Epithelial cell of proximal tubule (primary cell): ENCODE measurements at regions not wholly inside any gene's neighbourhood (a gene's known extent, or its start where the extent isn't known, plus 50 kb on each side); places are given as distances from the start of the nearest gene placed in this dataset.

ENCODE experiments used
- DNase-seq: peaks from one replicate; pipeline ENCODE4 v3.0.0-alpha.2; 2011; ENCODE audit warnings: low read depth
- H3K4me3 ChIP-seq: 2 replicates; pipeline ENCODE4 v1.5.1; 2011; ENCODE audit warnings: low read depth, mild to moderate bottlenecking, low read length
- CTCF ChIP-seq: conservative IDR thresholded peaks from 2 replicates; pipeline ENCODE4 v1.5.1; 2012; ENCODE audit warnings: low read depth, mild to moderate bottlenecking, low read length

DNA sequence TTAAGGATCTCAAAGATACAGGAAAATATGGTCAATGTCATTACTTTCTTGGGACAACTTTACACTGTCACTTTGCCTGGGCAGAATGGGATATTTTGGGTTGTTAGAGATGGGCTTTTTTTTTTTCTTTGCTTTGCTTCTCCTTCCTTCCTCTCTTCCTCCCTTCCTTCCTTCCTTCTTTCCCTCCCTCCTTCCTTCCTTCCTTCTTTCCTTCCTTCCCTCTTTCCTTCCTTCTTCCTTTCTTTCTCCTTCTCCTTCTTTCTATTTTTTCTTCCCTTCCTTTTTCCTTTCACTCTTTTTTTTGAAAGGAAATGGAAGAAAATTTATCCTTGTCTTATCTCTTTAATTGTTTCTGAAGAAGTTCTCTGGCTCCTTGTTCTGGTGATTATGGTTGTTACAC, 180.0 kb upstream of the CCDC68 start:
- DNase-seq = no peak
- H3K4me3 ChIP-seq = no peak overlapping the region
- no peak for TF ChIP-seq CTCF

- no peak for TF ChIP-seq CTCF
- no peak for DNase-seq
- no peak overlapping the region for H3K4me3 ChIP-seq
These were observed 179.1 kb upstream of the CCDC68 start for GRCh38 chr18:55138401-55138800.

DNA sequence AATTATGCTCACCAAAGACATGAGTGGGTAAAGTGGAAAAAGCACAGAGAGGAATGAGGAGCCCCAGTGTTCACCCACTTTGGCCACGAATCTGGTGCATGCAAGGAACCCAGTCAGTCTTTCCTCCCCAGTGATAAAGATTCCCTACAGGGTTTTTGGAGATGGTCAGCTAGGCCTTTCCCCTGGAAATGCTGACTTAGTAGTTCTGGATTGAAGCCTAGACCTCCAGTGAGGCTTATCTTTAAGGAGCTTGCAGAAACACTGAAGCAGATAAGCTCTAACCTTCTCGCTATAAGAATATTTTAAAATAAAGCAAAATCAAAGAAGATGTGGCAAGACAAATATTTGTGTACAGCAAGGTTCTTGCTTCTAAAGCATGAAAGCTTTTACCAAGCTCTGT, 178.3 kb upstream of the CCDC68 start:
- no peak for DNase-seq
- H3K4me3 ChIP-seq = no peak overlapping the region
- no peak for TF ChIP-seq CTCF

DNA sequence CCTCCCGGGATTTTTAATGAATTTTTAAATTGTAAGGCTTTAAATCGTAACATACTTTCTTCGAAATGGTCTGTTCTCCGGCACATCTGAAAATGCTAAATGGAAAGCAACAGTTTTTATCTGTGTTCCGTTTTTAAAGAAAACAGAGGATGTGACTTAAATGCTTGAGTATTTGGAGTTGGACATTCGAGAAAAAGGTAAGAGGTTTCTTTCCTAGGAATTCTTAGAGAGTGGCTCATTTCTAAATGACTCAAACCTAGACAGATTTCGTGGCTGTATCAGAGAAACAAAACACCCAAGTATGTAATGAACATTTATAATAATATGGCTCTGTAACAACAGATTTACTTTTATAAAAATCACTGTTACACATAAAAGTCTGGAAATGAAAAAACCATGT, 177.6 kb upstream of the CCDC68 start:
- no peak overlapping the region for H3K4me3 ChIP-seq
- no peak for DNase-seq
- TF ChIP-seq CTCF = no peak

- no peak for TF ChIP-seq CTCF
- no peak for DNase-seq
- H3K4me3 ChIP-seq = no peak overlapping the region
These were observed 177.0 kb upstream of the CCDC68 start for GRCh38 chr18:55136258-55136657.

DNA sequence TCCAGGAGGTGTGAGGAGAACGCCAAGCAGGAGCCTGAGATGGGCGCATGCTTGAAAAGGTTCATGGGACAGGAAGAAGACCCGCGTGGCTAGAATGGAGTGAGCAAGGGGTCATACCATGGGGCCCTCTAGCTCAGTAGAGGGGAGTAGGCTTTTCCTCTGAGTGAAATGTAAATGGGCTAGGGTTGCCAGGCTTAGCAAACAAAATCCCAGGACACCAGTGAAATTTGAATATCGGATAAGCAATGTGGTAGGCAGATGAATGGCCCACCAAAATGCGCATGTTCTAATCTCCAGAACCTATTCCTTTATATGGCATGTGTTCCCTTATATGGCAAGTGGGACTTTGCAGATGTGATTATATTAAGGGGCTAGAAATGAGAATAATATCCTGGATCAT, 174.1 kb upstream of the CCDC68 start:
- no peak for TF ChIP-seq CTCF
- no peak for DNase-seq
- no peak overlapping the region for H3K4me3 ChIP-seq

DNA sequence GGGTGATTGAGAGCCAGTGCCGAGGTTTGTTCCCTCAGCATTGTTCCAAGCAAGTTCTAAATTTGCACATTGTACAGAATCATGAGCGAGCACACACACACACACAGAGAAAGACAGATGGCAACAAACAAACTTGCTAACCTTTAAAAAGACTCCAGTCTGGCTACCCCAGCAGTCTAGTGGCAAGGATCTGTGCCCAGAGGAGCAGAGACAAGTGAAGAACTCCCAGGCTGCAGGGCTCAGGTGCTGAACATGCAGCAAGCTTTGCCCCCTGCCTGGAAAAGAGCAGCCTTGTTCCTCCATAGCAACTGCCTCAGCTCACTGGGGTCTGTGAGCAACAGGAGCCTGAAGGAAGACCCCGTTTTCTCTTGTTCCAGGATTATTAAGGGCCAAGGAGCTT, 169.2 kb upstream of the CCDC68 start:
- no peak for DNase-seq
- no peak for TF ChIP-seq CTCF
- H3K4me3 ChIP-seq = no peak overlapping the region
